Stimulated activated naive CD8-positive, alpha-beta T cell treated with anti-CD3 and anti-CD28 coated beads, Interleukin-15, amount 100 ng/mL, for 72 hours (primary cell): ENCODE measurements at regions not wholly inside any gene's neighbourhood (a gene's known extent, or its start where the extent isn't known, plus 50 kb on each side); places are given as distances from the start of the nearest gene placed in this dataset.

Experiments used
- ATAC-seq: fragments of 150-1000 bp; cut with Tn5 transposase; 2 replicates; pipeline ENCODE4 v1.10.0; 2021; ENCODE audit warnings: mild to moderate bottlenecking, moderate library complexity
- DNase-seq, 2 donors: peaks; one replicate each; pipeline ENCODE4 v3.0.0; 2021 to 2022
- H3K27ac Mint-ChIP-seq, 2 donors: one replicate each; pipeline ENCODE4 v1.8.0; 2022; ENCODE audit warnings: mild to moderate bottlenecking in 2 of 2, mixed read lengths in 2 of 2, moderate library complexity in 2 of 2
- H3K27me3 Mint-ChIP-seq: one replicate; pipeline ENCODE4 v1.8.0; 2022; ENCODE audit warnings: mixed read lengths
- H3K4me1 Mint-ChIP-seq: one replicate; pipeline ENCODE4 v1.8.0; 2022; ENCODE audit warnings: mild to moderate bottlenecking, mixed read lengths
- H3K4me3 Mint-ChIP-seq, 2 donors: one replicate each; pipeline ENCODE4 v1.8.0; 2022; ENCODE audit warnings: mild to moderate bottlenecking in 2 of 2, mixed read lengths in 2 of 2, moderate library complexity in 1 of 2
- H3K9me3 Mint-ChIP-seq, 2 donors: one replicate each; pipeline ENCODE4 v1.8.0; 2022; ENCODE audit warnings: mixed read lengths in 2 of 2

DNA sequence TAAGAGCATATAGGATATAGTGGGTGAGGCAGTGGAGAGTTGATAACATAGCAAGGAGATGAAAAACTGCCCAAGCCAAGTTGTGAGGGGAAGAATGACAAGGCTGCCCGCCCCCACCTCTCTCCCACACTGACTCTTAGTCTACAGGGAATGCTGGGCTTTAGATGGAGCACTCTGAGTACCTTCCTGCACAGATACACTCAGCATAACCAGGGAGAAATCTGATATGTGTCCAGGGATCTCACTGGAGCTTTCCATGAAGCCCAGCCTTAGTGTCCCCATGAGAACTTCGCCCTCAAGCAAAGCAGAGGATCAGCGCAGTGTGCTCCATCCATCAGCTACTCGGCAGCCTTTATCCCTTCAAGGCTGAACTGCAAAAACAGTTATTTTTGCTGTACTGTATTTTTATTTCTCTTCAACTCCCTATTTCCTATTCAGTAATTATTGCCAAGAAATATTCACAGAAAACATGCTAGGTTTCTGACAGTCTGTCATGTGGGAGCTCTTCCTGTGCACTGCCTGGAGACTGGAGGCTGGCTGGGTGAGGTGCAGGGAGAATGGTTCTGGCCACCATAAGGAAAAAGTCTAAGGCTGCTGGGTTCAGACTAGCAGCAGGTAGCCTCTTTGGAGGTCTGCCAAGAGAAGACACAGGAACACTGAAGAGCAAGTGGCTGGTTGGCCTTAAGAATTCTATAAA, 475.2 kb upstream of the PPP2R3A start:
- Mint-ChIP-seq H3K27ac (no peak overlapping the region), H3K4me1 (no peaks in the 10 kb centered on the region), H3K27me3 (no peaks in the 10 kb centered on the region), H3K9me3 (no peaks in the 10 kb centered on the region), H3K4me3 (no peak overlapping the region)
- ATAC-seq (no peak), DNase-seq (no peak)

DNA sequence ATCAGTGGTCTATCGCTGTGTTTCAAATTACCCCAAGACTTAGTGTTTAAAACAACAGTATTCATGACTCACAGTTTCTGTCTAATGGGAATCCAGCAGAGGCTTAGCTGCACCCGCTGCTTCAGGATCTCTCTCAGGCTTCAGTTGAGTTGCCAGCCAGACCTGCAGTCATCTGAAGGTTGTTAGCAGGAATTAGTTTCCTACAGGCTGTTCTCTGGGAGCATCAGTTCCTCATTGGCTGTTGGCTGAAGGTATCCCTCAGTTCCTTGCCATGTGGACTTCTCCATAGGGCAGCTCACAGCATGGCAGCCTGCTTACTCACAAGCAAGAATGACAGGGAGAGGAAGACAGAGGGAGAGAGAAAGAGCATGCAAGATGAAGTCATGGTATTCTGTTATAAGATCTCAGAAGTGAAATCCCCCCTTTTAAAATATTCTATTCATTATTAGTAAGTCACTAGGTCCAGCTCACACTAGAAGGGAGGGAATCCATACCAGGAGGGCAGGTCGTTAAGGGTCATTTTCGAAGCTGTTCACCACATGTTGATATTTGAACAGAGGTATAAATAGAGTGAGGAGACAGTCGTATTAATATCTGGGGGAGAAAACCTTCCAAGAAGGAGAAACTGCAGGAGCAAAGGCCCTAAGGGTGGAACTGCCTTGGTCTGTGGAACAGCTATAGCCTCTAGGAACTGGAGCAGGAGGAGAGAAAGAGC, 473.9 kb upstream of the PPP2R3A start:
- H3K4me1 Mint-ChIP-seq = no peaks in the 10 kb centered on the region
- no peak for ATAC-seq
- H3K27ac Mint-ChIP-seq = no peak overlapping the region
- no peak for DNase-seq
- no peak overlapping the region for H3K4me3 Mint-ChIP-seq
- H3K27me3 Mint-ChIP-seq = no peaks in the 10 kb centered on the region
- no peaks in the 10 kb centered on the region for H3K9me3 Mint-ChIP-seq

DNA sequence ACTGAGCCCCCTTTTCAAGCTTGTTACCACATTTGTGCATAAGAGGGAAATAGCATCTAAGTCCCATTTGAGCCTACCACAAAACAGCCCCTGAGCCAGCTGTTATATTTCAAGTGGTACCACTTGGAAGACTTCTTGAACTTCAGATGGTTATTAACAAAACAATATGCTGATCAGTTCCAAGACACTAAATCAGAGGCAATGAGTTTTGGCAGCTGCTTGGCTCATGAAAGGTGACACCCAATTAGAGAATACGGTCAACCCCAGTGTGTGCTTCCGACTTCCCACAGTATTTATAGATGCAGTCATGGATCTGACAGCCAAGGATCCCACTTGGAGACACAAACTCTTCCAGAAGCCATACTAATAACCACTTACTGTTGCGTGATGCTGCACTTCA, 469.6 kb upstream of the PPP2R3A start:
- H3K9me3 Mint-ChIP-seq = peaks cover 0 to 8% of the 10 kb centered on the region in 2 donors
- H3K4me3 Mint-ChIP-seq = no peak overlapping the region
- H3K27ac Mint-ChIP-seq = no peak overlapping the region
- ATAC-seq (no peak), DNase-seq (no peak)
- no peaks in the 10 kb centered on the region for H3K4me1 Mint-ChIP-seq
- H3K27me3 Mint-ChIP-seq = peaks cover 7% of the 10 kb centered on the region

DNA sequence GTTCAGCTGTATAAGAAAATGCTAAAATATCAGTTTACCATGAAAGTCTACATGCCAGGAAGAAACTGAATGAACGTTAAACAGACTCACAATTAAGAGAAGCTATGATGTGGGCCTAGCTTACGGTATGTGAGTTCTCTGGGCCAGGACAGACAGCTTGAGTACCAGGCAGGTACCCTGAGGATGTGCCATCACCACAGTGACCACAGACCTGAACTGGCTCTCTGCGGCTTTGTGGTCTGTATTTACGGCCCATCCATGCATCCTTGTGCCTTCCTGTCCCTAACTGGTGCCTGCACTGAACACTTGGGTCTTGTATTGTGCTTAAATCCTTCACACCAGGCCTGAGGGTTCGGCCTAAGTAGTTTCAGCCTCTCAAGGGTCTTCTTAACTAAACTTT, 467.5 kb upstream of the PPP2R3A start:
- Mint-ChIP-seq H3K27ac (no peak overlapping the region), H3K4me3 (no peak overlapping the region), H3K4me1 (no peaks in the 10 kb centered on the region), H3K9me3 (peaks cover 0 to 10% of the 10 kb centered on the region in 2 donors), H3K27me3 (peaks cover 8% of the 10 kb centered on the region)
- no peak for DNase-seq
- ATAC-seq = no peak

DNA sequence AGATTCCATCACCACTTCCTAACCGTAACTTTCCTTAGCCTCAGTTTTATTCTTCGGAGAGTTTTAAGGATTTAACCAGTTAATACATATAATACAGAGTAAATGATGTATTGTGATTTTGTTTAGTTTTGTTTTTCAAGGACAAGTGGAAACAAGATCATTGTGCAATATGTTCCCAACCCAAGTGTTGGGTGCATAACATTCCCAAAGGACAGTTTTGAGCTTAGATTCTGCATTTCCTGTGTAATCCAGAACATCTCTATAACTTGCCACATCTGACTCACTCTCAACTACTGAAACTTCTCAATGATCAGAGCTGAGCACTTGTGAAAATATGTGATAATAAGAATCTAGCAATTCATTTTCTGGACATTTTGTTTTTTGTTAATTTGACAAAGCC, 466.1 kb upstream of the PPP2R3A start:
- DNase-seq (no peak), ATAC-seq (no peak)
- H3K27ac Mint-ChIP-seq = no peak overlapping the region
- peaks cover 0 to 10% of the 10 kb centered on the region in 2 donors for H3K9me3 Mint-ChIP-seq
- no peak overlapping the region for H3K4me3 Mint-ChIP-seq
- H3K27me3 Mint-ChIP-seq = peaks cover 8% of the 10 kb centered on the region
- no peaks in the 10 kb centered on the region for H3K4me1 Mint-ChIP-seq

DNA sequence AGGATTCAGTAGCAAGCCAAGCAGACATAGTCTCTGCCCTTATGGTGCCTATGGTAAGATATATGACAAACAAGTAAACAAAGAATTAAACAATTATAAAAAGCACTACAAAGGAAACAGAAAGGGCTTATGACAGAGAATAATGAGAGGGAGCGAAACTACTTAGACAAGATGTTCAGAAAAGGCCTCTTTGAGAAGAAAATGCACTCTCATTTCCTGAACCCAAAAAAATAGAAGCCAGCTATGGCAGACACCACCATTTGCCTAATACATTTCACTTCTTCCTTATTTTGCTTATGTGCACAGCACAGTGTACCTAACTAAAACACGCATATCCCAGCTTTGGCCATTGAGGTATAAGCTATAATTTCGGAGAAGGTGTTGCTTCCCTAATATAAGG, 465.5 kb upstream of the PPP2R3A start:
- Mint-ChIP-seq H3K27ac (no peak overlapping the region), H3K4me1 (no peaks in the 10 kb centered on the region), H3K27me3 (peaks cover 8% of the 10 kb centered on the region), H3K9me3 (peaks cover 0 to 10% of the 10 kb centered on the region in 2 donors), H3K4me3 (no peak overlapping the region)
- ATAC-seq = no peak
- DNase-seq = no peak

DNA sequence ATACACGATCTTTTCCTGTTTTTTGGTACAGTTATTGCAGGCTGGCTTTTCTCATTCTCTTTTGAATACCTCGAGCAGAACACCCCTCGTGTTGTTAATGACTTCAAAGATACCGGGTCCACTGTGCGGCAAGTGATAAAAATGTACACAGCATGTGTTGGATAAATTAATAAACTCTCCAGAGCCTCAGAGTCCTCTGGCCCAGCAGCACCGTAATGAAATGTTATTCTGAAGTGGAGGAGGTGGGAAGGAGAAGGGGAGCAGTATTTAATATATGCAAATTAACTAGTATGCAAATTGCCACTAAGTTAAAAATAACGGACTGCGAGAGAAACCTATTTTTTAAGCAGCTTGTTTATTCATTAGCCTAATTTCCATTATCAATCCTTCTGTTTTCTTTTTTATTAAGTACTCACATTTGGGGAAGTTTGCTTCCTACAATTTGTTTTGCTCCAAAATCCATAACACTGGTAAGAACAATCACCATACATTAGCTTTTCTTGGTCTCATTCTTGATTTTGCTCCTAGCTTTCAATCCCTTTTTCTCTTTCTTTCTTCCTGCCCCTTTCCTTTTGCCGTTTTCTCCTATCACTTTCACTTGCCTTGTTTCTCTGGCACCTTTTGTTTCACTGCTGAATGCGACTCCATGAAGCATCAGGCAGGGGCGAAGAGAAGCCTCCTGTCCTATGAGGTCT, 462.3 kb upstream of the PPP2R3A start:
- H3K4me3 Mint-ChIP-seq = no peak overlapping the region

DNA sequence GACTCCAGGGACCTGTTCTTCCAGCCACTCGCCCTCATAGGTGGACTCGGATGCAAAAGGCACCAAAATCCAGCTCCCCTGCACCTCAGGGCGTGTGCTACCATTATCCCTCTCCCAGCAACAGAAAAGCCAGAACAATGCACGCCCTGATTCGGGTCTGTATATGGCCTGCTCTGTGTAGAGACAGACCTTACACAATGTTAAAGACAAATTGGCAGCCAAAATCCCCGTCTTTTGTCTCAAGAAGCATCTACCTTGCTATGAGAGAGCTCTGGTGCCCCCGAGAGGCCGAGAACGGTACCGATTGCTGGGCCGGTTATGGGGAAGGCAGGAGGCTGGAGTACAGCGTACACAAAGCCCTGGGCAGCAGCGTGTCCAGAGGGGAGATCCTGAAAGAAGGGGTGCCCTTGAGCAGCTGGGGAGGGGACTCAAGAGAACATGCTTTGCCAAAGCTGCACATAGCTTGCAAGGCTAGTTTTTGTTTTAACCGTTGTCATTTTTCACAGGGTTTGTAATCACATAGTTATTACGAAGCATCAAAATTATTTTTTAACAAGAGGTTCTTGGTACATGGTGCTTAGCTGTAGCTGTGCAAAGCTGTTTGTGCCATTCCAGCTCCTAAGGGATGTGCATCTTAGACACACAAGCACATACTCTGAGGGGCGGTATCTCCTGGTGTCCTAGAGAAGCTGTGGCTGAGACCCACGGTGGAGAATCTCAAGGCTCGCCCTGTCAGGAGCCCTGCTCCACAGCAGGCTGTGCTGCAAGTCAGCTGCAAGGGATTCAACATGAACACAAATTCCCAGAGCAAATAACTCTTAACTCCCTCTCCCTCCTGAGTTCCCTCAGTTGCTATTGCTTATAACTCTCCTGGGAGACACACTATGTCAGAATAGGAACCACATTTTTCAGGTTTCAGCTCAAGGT, 461.5 kb upstream of the PPP2R3A start:
- DNase-seq (peak; percentile 5 to 14), ATAC-seq (no peak)
- Mint-ChIP-seq H3K4me3 (no peak overlapping the region), H3K9me3 (peaks cover 6 to 10% of the 10 kb centered on the region in 2 donors), H3K27me3 (peaks cover 8% of the 10 kb centered on the region), H3K27ac (no peak overlapping the region), H3K4me1 (no peaks in the 10 kb centered on the region)

More for the DNA sequence above, 462.3 kb upstream of the PPP2R3A start:
- ATAC-seq (no peak), DNase-seq (no peak)
- H3K27ac Mint-ChIP-seq = no peak overlapping the region
- H3K4me1 Mint-ChIP-seq = no peaks in the 10 kb centered on the region
- H3K9me3 Mint-ChIP-seq = peaks cover 4 to 10% of the 10 kb centered on the region in 2 donors
- H3K27me3 Mint-ChIP-seq = peaks cover 8% of the 10 kb centered on the region

DNA sequence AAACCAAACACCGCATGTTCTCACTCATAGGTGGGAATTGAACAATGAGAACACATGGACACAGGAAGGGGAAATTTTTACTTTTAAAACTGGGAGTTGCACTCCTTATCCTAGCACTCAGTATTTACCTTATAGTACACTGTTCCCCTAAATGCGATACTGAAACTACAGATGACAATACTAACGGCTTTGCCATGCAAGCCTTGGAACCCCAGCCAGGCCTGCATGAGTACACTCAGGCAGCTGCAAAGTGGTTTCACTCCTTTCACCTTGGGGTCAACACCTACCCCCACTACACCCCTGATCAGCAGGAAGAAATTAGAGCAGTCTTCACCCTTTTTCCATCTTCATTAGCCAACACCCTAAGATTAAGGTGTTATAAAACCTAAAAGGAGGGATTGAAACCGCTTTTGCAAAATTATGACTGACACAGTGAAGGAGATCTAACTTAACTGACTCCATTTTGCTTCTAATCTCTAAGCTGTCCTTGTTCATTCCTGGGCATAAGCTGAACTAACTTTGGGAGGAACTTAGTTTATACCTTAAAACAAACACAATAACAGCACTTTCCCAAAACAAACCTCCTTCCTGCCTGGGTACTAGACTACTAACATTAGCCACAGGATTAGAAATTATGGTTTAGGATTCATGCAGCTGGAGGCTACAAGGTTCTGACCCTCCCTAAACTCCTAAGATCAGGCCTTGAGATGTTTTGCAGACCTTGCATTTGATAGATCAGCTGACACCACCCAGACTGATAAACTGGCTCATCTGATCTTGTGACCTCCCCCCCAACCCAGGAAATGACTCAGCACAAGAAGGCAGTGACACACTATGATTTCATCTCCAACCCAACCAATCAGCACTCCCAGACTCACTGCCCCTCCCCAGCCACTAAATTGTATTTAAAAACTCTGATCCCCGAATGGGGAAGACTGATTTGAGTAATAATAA, 452.1 kb upstream of the PPP2R3A start:
- Mint-ChIP-seq H3K4me3 (no peak overlapping the region), H3K27ac (no peak overlapping the region), H3K4me1 (no peaks in the 10 kb centered on the region), H3K27me3 (peaks cover under 1% of the 10 kb centered on the region), H3K9me3 (peaks cover 6 to 11% of the 10 kb centered on the region in 2 donors)
- ATAC-seq = no peak
- no peak for DNase-seq

DNA sequence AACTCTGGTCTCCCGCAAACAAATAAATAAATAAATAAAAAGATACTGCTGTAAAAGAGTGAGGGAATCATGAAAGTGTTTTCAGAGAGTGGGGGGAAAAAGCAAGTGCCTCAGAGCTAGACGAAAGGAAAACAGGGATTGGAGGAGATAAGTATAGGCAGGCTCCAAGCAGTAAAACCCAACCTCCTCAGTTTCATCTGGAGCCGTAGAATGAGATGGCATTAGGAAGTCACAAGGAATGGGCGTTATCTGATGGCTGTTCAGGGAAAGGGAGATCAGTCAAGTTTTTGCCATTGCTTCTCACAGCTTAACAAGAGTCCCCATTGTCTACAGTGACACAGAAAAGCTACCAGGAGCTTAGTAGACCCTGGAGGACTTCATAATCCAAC, 451.5 kb upstream of the PPP2R3A start:
- H3K27me3 Mint-ChIP-seq = peaks cover 7% of the 10 kb centered on the region
- H3K4me1 Mint-ChIP-seq = no peaks in the 10 kb centered on the region
- DNase-seq (no peak), ATAC-seq (no peak)
- no peak overlapping the region for H3K27ac Mint-ChIP-seq
- H3K9me3 Mint-ChIP-seq = peaks cover 5 to 18% of the 10 kb centered on the region in 2 donors
- H3K4me3 Mint-ChIP-seq = no peak overlapping the region

DNA sequence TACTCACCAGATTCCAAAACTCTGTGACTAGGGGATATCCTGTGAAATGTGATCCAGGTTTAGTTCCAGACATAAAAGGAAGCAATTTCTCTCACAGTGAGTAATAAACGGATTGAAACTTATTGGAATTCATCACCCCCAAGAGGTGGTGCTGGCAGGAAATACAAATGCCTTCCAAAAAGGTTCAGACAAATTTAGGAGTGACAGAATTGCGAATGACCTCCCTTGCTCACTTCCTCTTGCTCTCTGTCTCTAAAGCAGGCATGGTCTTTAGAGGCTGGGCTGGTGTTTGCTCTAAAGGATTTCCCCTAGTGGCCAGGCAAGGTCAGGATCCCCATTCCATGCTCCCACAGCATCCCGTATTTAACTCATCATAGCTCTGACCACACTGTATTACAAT, 449.4 kb upstream of the PPP2R3A start:
- H3K27ac Mint-ChIP-seq = no peak overlapping the region
- no peak for ATAC-seq
- no peak overlapping the region for H3K4me3 Mint-ChIP-seq
- peaks cover 0 to 23% of the 10 kb centered on the region in 2 donors for H3K9me3 Mint-ChIP-seq
- DNase-seq = no peak
- peaks cover 12% of the 10 kb centered on the region for H3K27me3 Mint-ChIP-seq
- H3K4me1 Mint-ChIP-seq = no peaks in the 10 kb centered on the region

DNA sequence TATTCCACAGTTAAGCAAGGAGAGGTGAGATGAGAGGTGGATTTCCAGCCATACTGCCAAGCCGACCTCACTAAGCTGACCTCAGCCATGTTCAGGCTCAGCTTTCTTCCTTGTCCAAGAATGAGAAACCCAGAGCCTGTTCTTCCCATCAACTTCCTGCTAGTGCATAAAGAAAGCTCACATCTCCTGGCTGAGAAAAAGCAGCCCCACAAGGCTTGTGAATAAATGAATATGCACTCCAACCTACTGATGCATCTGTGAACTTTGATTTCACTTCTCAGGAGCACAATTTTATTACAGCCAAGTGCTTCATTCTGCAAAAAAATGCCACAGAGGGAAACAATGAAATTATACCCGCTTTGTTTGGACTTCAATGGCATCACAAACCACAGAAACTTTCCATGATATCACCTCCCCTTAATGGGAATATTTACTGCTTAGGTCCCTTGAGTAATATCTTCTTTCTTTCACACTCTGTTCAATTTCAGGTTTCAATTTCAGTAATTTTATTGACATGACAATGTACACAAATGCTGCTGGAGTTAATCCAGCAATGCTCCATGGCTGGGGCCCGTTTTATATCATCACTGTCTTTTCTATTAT, 437.0 kb upstream of the PPP2R3A start:
- Mint-ChIP-seq H3K4me1 (no peaks in the 10 kb centered on the region), H3K4me3 (no peak overlapping the region), H3K27me3 (no peaks in the 10 kb centered on the region), H3K9me3 (peaks cover 0 to 13% of the 10 kb centered on the region in 2 donors), H3K27ac (no peak overlapping the region)
- ATAC-seq = no peak
- no peak for DNase-seq

DNA sequence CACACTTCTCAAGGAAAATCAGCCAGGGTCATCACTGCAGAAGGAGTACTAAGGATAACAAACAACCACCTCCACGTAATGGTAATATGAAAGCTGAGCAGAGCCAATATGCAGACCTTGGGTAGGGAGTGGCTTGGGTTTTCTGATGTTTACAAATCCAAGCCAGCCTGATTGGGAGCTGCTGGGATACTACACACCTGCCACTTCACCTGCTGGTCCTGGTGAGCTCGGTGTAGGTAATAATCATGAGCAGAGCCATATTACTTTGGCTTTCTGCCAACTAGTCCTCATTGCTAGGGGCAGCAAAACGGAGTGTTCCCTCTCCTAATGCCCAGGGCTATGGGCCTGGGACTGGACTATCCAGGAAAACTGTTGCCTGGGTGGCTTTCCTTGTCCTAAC, 433.5 kb upstream of the PPP2R3A start:
- peaks cover 0 to 6% of the 10 kb centered on the region in 2 donors for H3K9me3 Mint-ChIP-seq
- ATAC-seq (no peak), DNase-seq (no peak)
- H3K4me1 Mint-ChIP-seq = no peaks in the 10 kb centered on the region
- H3K4me3 Mint-ChIP-seq = no peak overlapping the region
- H3K27me3 Mint-ChIP-seq = no peaks in the 10 kb centered on the region
- no peak overlapping the region for H3K27ac Mint-ChIP-seq

DNA sequence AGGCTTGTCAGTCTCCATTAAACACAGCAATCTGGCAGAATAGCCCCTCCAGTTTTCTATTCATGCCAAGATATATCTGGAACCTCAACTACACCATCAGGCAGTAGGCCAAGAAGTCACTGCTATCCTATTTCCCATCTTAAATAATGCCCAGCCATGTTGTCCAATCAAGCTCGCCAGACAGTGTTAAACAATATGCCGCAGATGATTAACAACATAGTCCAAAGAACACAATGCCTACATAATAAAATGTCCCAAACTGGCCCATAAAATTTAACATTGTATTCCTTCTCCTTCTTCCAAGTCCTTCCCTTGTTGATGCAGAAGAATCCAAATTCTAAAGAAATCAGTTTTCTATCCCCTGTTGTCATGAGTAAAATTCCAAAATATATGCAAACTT, 427.4 kb upstream of the PPP2R3A start:
- Mint-ChIP-seq H3K27me3 (no peaks in the 10 kb centered on the region), H3K4me1 (no peaks in the 10 kb centered on the region), H3K9me3 (peaks cover 0 to 8% of the 10 kb centered on the region in 2 donors), H3K4me3 (no peak overlapping the region), H3K27ac (no peak overlapping the region)
- no peak for DNase-seq
- ATAC-seq = no peak
